BLaER1 (cell line): ENCODE measurements at regions not wholly inside any gene's neighbourhood (a gene's known extent, or its start where the extent isn't known, plus 50 kb on each side); places are given as distances from the start of the nearest gene placed in this dataset.
A peak's percentile ranks its signal among the peaks of the same experiment; 100 is the strongest.

Experiments
- H3K27ac ChIP-seq: shearing (Covaris generic); formaldehyde crosslinking; 2 replicates; pipeline ENCODE4 v1.8.1; 2022
- H3K27me3 ChIP-seq: shearing (Covaris generic); formaldehyde crosslinking; 2 replicates; pipeline ENCODE4 v1.8.1; 2022
- H3K36me3 ChIP-seq: shearing (Covaris generic); formaldehyde crosslinking; 2 replicates; pipeline ENCODE4 v1.8.1; 2022
- H3K4me1 ChIP-seq: shearing (Covaris generic); formaldehyde crosslinking; 2 replicates; pipeline ENCODE4 v1.8.1; 2022
- H3K4me2 ChIP-seq: shearing (Covaris generic); formaldehyde crosslinking; 2 replicates; pipeline ENCODE4 v1.8.1; 2022
- H3K4me3 ChIP-seq: shearing (Covaris generic); formaldehyde crosslinking; 2 replicates; pipeline ENCODE4 v1.8.1; 2022
- H3K9ac ChIP-seq: shearing (Covaris generic); formaldehyde crosslinking; 2 replicates; pipeline ENCODE4 v1.8.1; 2022
- H3K9me3 ChIP-seq: shearing (Covaris generic); formaldehyde crosslinking; 2 replicates; pipeline ENCODE4 v1.8.1; 2022
- H4K20me1 ChIP-seq: shearing (Covaris generic); formaldehyde crosslinking; 2 replicates; pipeline ENCODE4 v1.8.1; 2022
- Cebpa-rat ChIP-seq: shearing (Covaris generic); IDR thresholded peaks from 2 replicates; pipeline ENCODE4 v1.8.1; 2022

- H4K20me1 ChIP-seq: no peaks in the 10 kb centered on the region
Measured at GRCh38 chr3:13167829-13168228, 94.6 kb upstream of the IQSEC1 start.

GRCh38 chr3:13167064-13167743, 94.0 kb upstream of the IQSEC1 start:
- Histone ChIP-seq H3K9me3 (peaks cover 5% of the 10 kb centered on the region), H3K9ac (no peak overlapping the region), H3K4me2 (0 out of 2 replicates have a peak overlapping the region, but pooled peaks have one; percentile 1), H3K27ac (no peak overlapping the region), H3K4me3 (no peak overlapping the region), H4K20me1 (no peaks in the 10 kb centered on the region), H3K27me3 (no peaks in the 10 kb centered on the region), H3K4me1 (peaks cover 82% of the 10 kb centered on the region), H3K36me3 (no peaks in the 10 kb centered on the region)
- no peak for TF ChIP-seq Cebpa-rat

More at GRCh38 chr3:13167829-13168228, 94.6 kb upstream of the IQSEC1 start:
- Histone ChIP-seq H3K27me3 (no peaks in the 10 kb centered on the region), H3K4me3 (no peak overlapping the region), H3K4me2 (0 out of 2 replicates have a peak overlapping the region, but pooled peaks have one; percentile 1), H3K27ac (no peak overlapping the region), H3K9me3 (peaks cover 5% of the 10 kb centered on the region), H3K36me3 (no peaks in the 10 kb centered on the region), H3K9ac (no peak overlapping the region), H3K4me1 (peaks cover 82% of the 10 kb centered on the region)
- no peak for TF ChIP-seq Cebpa-rat

GRCh38 chr3:13166243-13167063, 93.2 kb upstream of the IQSEC1 start:
- Histone ChIP-seq H3K4me2 (peak overlapping the region; percentile 79; the same call in 1 of the 2 replicates), H3K9me3 (peaks cover 5% of the 10 kb centered on the region), H3K27me3 (no peaks in the 10 kb centered on the region), H3K27ac (no peak overlapping the region), H3K36me3 (no peaks in the 10 kb centered on the region), H3K9ac (no peak overlapping the region), H3K4me3 (no peak overlapping the region), H3K4me1 (peaks cover 83% of the 10 kb centered on the region), H4K20me1 (no peaks in the 10 kb centered on the region)
- no peak for TF ChIP-seq Cebpa-rat

- H3K36me3 ChIP-seq: no peaks in the 10 kb centered on the region
- peak overlapping the region; percentile 79 for H3K4me2 ChIP-seq
- H3K4me3 ChIP-seq: no peak overlapping the region
- H3K27me3 ChIP-seq: no peaks in the 10 kb centered on the region
- H4K20me1 ChIP-seq: no peaks in the 10 kb centered on the region
- no peak overlapping the region for H3K9ac ChIP-seq
- H3K27ac ChIP-seq: no peak overlapping the region
- no peak for TF ChIP-seq Cebpa-rat
- H3K4me1 ChIP-seq: peaks cover 85% of the 10 kb centered on the region
- peaks cover 5% of the 10 kb centered on the region for H3K9me3 ChIP-seq
Measured at GRCh38 chr3:13165576-13165975, 92.3 kb upstream of the IQSEC1 start.

GRCh38 chr3:13164893-13165492, 91.8 kb upstream of the IQSEC1 start:
- no peak for TF ChIP-seq Cebpa-rat
- H3K9ac ChIP-seq: no peak overlapping the region
- peaks cover 3% of the 10 kb centered on the region for H3K9me3 ChIP-seq
- no peaks in the 10 kb centered on the region for H3K36me3 ChIP-seq
- peaks cover 80% of the 10 kb centered on the region for H3K4me1 ChIP-seq
- no peaks in the 10 kb centered on the region for H4K20me1 ChIP-seq
- no peak overlapping the region for H3K4me3 ChIP-seq
- no peak overlapping the region for H3K27ac ChIP-seq
- H3K4me2 ChIP-seq: peak overlapping the region; percentile 79
- no peaks in the 10 kb centered on the region for H3K27me3 ChIP-seq

- Histone ChIP-seq H3K9me3 (no peaks in the 10 kb centered on the region), H3K27ac (no peak overlapping the region), H3K9ac (no peak overlapping the region), H3K4me1 (peaks cover 78% of the 10 kb centered on the region), H3K36me3 (no peaks in the 10 kb centered on the region), H3K4me3 (no peak overlapping the region), H4K20me1 (no peaks in the 10 kb centered on the region), H3K27me3 (no peaks in the 10 kb centered on the region), H3K4me2 (peak overlapping the region; percentile 79)
- TF ChIP-seq Cebpa-rat: no peak
Measured at GRCh38 chr3:13163848-13164382, 90.7 kb upstream of the IQSEC1 start.

- Histone ChIP-seq H3K4me3 (no peak overlapping the region), H3K9me3 (no peaks in the 10 kb centered on the region), H3K4me2 (peak overlapping the region; percentile 46), H4K20me1 (no peaks in the 10 kb centered on the region), H3K9ac (no peak overlapping the region; the same call in 1 of the 2 replicates), H3K4me1 (peaks cover 70% of the 10 kb centered on the region), H3K27me3 (no peaks in the 10 kb centered on the region), H3K27ac (0 out of 2 replicates have a peak overlapping the region, but pooled peaks have one; percentile 14), H3K36me3 (no peaks in the 10 kb centered on the region)
- TF ChIP-seq Cebpa-rat: no peak
Measured at GRCh38 chr3:13162549-13163320, 89.5 kb upstream of the IQSEC1 start.

- H3K27ac ChIP-seq: 0 out of 2 replicates have a peak overlapping the region, but pooled peaks have one; percentile 14
- H3K4me1 ChIP-seq: peaks cover 62% of the 10 kb centered on the region
- no peaks in the 10 kb centered on the region for H3K27me3 ChIP-seq
- H3K9me3 ChIP-seq: no peaks in the 10 kb centered on the region
- no peaks in the 10 kb centered on the region for H4K20me1 ChIP-seq
- no peak for TF ChIP-seq Cebpa-rat
- H3K36me3 ChIP-seq: no peaks in the 10 kb centered on the region
- no peak overlapping the region for H3K4me3 ChIP-seq
- H3K9ac ChIP-seq: peak overlapping the region; percentile 12; the same call in 1 of the 2 replicates
- H3K4me2 ChIP-seq: peak overlapping the region; percentile 46
Measured at GRCh38 chr3:13161771-13162535, 88.7 kb upstream of the IQSEC1 start.
